RCC 7860 (cell line): ENCODE measurements at regions not wholly inside any gene's neighbourhood (a gene's known extent, or its start where the extent isn't known, plus 50 kb on each side); places are given as distances from the start of the nearest gene placed in this dataset.
"Not testable (repeated sequence)": the region's sequence is repeated elsewhere in the genome, so short reads cannot be mapped to it uniquely, and the experiment has no call there.

Experiments used
- DNase-seq: peaks from one replicate; pipeline ENCODE4 v3.0.0-alpha.2; 2015; ENCODE audit warnings: low spot score
- FAIRE-seq: peaks from 2 replicates; lab custom pipeline; 2012; peaks lifted over from hg19 to GRCh38; lab: Jason Lieb, UNC

GRCh38 chr9:41367301-41367700 is 178.2 kb upstream of the ZNG1F start:
- FAIRE-seq, result not testable (repeated sequence)
- DNase-seq, result peak; percentile 4

DNA sequence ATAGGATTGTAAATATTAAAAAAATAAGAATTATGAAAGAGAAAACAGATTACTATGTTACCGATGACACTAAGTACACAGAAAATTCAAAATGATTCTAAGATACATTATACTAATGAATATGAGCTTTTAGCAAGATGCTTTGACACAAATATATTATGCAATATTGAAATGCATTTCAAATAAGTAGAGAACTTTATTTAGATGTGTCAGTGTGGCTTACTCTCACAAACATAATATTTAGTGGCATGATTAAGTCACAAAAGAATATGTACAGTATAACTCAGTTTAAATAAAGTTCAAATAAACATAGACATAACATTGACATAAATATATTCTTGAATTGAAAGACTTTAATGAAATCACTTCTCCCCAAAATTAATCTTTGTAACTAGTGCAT is 172.7 kb upstream of the ZNG1F start:
- not testable (repeated sequence) for DNase-seq, FAIRE-seq

DNA sequence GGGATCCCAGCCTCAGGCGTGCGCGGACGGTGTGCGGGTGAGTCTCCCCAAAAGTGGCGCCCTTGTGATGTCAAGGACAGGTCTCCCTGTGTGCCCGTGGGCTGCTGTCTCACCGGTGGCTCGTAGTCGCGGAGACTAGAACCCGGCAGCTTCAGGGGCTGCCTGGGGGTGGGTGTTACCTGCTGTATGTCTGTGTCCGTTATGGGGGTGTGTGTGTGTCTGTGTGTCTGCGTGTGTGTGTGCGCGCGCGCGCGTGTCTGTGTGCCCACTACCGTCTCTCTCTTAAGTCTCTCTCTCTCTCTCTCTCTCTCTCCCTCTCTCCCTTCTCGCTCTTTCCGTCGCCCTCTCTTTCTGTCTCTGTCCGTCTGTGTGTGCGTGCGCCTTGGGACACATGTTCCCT is 170.0 kb upstream of the ZNG1F start:
- peak; percentile 16 for DNase-seq
- FAIRE-seq, result not testable (repeated sequence)

DNA sequence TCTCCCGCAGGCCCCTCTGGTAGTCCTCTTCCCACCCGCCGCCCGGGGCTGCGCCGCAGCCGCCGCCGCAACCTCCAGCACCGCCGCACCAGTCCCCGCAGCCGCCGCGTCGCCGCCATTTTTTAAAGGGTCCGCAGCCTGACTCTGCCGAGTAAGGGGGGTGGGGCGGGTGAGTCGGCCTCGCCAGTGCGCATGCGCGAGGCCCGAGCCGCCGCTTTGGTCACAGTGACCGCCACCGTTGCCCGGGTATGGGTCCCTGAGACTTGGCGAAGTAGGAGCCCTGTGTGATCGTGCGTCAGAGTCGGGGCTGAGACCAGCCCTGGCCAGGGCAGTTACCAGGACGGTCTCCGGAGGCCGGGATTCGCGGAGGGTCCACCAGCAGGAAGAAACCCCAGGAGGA is 169.6 kb upstream of the ZNG1F start:
- not testable (repeated sequence) for FAIRE-seq
- peak; percentile 18 for DNase-seq

DNA sequence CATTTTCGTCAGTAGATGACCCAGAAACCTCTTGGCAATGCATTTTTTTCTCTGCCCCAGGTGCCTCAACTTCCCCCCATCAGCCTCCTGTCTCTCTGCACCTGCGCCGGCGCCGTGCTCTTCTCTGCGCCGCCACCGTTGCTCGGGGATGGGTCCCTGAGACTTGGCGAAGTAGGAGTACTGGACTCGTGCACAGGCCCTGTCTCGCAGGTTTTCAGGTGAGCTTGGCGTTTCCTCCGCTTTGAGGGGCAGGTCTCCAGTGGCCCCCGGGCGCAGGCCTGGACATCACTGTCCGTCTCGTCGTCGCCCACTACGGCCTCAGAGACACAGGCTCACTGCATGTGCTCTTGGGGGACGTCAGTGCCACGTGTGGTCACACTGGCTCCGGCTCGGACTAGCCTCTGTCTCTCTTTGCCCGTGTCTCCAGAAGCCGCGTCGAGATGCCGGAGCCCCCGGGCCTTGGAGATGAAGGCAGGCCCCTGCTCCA is 168.8 kb upstream of the ZNG1F start:
- DNase-seq, FAIRE-seq: not testable (repeated sequence)

- not testable (repeated sequence) for FAIRE-seq, DNase-seq
Measured at GRCh38 chr9:41357350-41357748, 168.2 kb upstream of the ZNG1F start.

DNA sequence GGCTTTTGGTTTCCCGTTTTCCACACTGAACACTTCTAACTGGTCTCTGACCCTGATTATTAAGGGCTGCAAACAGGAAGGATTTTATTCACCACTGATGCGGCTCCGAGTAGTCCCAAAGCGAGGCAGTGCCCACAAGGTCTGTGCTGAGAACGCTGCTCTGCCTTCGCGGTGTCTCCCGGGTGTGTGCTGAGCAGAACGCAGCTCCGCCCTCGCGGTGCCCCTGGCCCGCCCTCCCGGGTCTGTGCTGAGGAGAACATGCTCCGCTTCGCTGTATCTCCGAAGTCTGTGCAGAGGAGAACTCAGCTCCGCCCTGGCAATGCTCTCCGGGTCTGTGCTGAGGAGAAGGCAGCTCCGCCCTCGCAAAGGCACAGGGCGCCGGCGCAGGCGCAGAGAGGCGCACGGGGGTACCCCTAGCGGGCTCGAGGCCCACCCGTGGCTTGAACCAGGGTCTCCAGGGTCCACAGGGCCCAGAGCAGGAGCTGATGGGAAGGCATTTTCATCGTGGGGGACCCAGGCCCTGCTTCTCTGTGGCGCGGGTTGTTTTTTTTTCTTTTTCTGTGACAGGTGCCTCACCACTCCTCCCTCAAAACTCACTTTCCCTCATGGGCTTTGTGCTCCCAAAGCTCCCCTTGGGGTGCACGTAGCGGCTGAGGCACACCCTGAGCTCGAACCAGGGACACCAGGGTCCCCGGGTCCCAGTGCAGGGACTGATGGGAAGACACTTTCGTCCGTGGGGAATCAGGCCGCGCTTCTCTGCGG is 167.7 kb upstream of the ZNG1F start:
- not testable (repeated sequence) for FAIRE-seq, DNase-seq

DNA sequence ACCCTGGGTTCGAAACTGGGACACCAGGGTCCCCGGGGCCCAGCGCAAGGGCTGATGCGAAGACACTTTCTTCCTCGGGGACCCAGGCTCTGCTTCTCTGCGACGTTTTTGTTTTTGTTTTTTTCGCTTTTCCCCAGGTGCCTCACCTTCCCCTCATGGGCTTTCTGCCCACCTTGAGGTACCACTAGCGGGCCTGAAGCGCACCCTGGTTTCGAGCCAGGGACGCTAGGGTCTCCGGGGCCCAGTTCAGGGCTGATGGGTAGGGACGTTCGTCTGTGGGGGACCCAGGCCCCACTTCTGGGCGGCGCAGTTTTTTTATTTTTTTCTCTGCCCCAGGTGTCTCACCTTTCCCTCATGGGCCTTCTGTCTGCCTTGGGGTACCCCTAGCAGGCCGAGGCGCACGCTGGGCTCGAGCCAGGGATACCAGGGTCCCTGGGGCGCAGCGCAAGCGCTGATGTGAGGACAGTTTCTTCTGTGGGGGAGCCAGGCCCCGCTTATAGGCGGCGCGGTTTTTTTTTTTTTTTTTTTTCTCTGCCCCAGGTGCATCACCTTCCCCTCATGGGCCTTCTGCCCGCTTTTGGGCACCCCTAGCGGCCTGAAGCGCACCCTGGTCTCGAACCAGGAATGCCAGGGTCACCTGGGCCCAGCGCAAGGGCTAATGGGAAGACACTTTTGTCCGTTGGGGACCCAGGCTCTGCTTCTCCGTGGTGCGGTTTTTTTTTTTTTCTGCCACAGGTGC is 166.8 kb upstream of the ZNG1F start:
- DNase-seq, FAIRE-seq: not testable (repeated sequence)

- not testable (repeated sequence) for FAIRE-seq, DNase-seq
Measured at GRCh38 chr9:41354978-41355377, 165.9 kb upstream of the ZNG1F start.

GRCh38 chr9:41354060-41354934 is 165.2 kb upstream of the ZNG1F start:
- FAIRE-seq, DNase-seq: not testable (repeated sequence)

- not testable (repeated sequence) for DNase-seq, FAIRE-seq
Measured at GRCh38 chr9:41353026-41353425, 163.9 kb upstream of the ZNG1F start.

DNA sequence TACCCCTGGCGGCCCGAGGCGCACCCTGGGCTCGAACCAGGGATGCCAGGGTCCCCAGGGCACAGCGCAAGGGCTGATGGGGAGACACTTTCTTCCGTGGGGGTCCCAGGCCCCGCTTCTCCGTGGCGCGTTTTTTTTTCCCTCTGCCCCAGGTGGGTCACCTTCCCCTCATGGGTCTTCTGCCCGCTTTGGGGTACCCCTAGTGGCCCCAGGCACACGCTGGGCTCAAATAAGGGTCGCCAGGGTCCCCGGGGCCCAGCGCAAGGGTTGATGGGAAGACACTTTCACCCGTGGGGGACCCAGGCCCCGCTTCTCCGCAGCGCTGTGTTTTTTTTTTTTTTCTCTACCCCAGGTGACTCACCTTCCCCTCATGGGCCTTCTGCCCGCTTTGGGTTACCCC is 163.3 kb upstream of the ZNG1F start:
- FAIRE-seq, DNase-seq: not testable (repeated sequence)

GRCh38 chr9:41347893-41348292 is 158.8 kb upstream of the ZNG1F start:
- FAIRE-seq, DNase-seq: not testable (repeated sequence)

GRCh38 chr9:41332562-41332961 is 143.4 kb upstream of the ZNG1F start:
- not testable (repeated sequence) for DNase-seq, FAIRE-seq

GRCh38 chr9:41321277-41321676 is 132.2 kb upstream of the ZNG1F start:
- DNase-seq, FAIRE-seq: not testable (repeated sequence)

GRCh38 chr9:41308953-41309352 is 119.8 kb upstream of the ZNG1F start:
- FAIRE-seq, DNase-seq: not testable (repeated sequence)

DNA sequence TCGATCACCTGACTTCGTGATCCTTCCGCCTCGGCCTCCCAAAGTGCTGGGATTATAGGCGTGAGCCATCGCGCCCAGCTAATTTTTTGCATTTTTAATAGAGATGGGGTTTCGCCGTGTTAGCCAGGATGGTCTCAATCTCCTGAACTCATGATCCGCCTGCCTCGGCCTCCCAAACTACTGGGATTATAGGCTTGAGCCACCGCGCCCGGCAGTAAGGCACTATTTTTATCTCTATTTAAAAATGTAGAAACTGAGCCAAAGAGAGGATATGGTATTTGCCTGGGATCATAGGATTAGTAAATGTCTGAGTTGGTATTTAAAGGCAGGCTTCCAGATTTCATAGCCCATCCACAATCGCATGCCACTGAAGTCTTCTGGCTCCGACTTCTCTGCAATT is 96.6 kb upstream of the ZNG1F start:
- DNase-seq, FAIRE-seq: not testable (repeated sequence)

- DNase-seq, FAIRE-seq: not testable (repeated sequence)
Measured at GRCh38 chr9:41280299-41281238, 91.5 kb upstream of the ZNG1F start.

GRCh38 chr9:41279437-41279836 is 90.3 kb upstream of the ZNG1F start:
- not testable (repeated sequence) for FAIRE-seq, DNase-seq
